IMR-90 (cell line): ENCODE measurements at regions not wholly inside any gene's neighbourhood (a gene's known extent, or its start where the extent isn't known, plus 50 kb on each side); places are given as distances from the start of the nearest gene placed in this dataset.
A peak's percentile ranks its signal among the peaks of the same experiment; 100 is the strongest.

ENCODE experiments used
- ATAC-seq: fragments of 200-7000 bp; cut with Tn5 transposase; 2 replicates; pipeline ENCODE4 v1.9.1; 2020; ENCODE audit warnings: low read depth, mild to moderate bottlenecking, moderate library complexity
- BruUV-seq: library from RNA; stranded (reverse); fragments of 400-500 nt; replicated peaks from 2 replicates; lab custom pipeline; 2021; lab: Mats Ljungman, UMichigan
- CTCF ChIA-PET: fragments of 300-600 bp; formaldehyde crosslinking; extraction: SDS; loops from one replicate; lab custom pipeline; 2021; ENCODE audit warnings: antibody characterized with exemption; lab: Yijun Ruan, JAX
- POLR2A ChIA-PET: fragments of 300-600 bp; sonication (Branson Sonifier 250); formaldehyde crosslinking; loops from one replicate; lab custom pipeline; 2022; ENCODE audit warnings: antibody characterized with exemption; ENCODE audit not compliant: unreplicated experiment; lab: Charles Lee
- DNase-seq: peaks from one replicate; pipeline ENCODE4 v3.0.0; 2013
- H2AFZ ChIP-seq: replicated peaks from 2 replicates; pipeline ENCODE3; 2013; ENCODE audit warnings: low read length, mild to moderate bottlenecking; ENCODE audit not compliant: poor library complexity
- H2AK5ac ChIP-seq: 2 replicates; pipeline ENCODE4 v1.6.1; 2013; ENCODE audit warnings: low read depth, low read length, inconsistent platforms
- H2AK9ac ChIP-seq: replicated peaks from 2 replicates; pipeline ENCODE3; 2013; ENCODE audit warnings: mild to moderate bottlenecking, low read depth, low read length, moderate library complexity; ENCODE audit not compliant: poor library complexity
- H2BK120ac ChIP-seq: 2 replicates; pipeline ENCODE4 v1.6.1; 2013; ENCODE audit warnings: low read depth, low read length, inconsistent platforms
- H2BK15ac ChIP-seq: 3 replicates; pipeline ENCODE4 v1.6.1; 2013; ENCODE audit warnings: low read depth, low read length, inconsistent platforms
- H2BK20ac ChIP-seq: 2 replicates; pipeline ENCODE4 v1.6.1; 2013; ENCODE audit warnings: low read depth, mild to moderate bottlenecking, inconsistent platforms, low read length, moderate library complexity
- H2BK5ac ChIP-seq: 2 replicates; pipeline ENCODE4 v1.6.1; 2013; ENCODE audit warnings: mild to moderate bottlenecking, low read depth, low read length, inconsistent platforms; ENCODE audit not compliant: poor library complexity, severe bottlenecking
- H3K14ac ChIP-seq: replicated peaks from 2 replicates; pipeline ENCODE4 v1.6.1; 2013; ENCODE audit warnings: low read depth, low read length, inconsistent platforms
- H3K18ac ChIP-seq: 2 replicates; pipeline ENCODE4 v1.6.1; 2013; ENCODE audit warnings: low read depth, low read length, control low read depth
- H3K23ac ChIP-seq: 2 replicates; pipeline ENCODE4 v1.6.1; 2013; ENCODE audit warnings: low read depth, low read length, inconsistent platforms
- H3K27ac ChIP-seq: 2 replicates; pipeline ENCODE4 v1.5.1; 2013; ENCODE audit warnings: mild to moderate bottlenecking, control low read depth, low read length; ENCODE audit not compliant: insufficient read depth
- H3K27me3 ChIP-seq: 2 replicates; pipeline ENCODE4 v1.6.1; 2013; ENCODE audit warnings: low read length; ENCODE audit not compliant: control insufficient read depth, insufficient read depth
- H3K36me3 ChIP-seq: 2 replicates; pipeline ENCODE4 v1.6.1; 2013; ENCODE audit warnings: low read length, mixed read lengths; ENCODE audit not compliant: control insufficient read depth, insufficient read depth
- H3K4ac ChIP-seq: 2 replicates; pipeline ENCODE4 v1.6.1; 2013; ENCODE audit warnings: low read depth, low read length, inconsistent platforms
- H3K4me1 ChIP-seq: 2 replicates; pipeline ENCODE4 v1.6.1; 2013; ENCODE audit warnings: low read length, mixed read lengths; ENCODE audit not compliant: control insufficient read depth, insufficient read depth
- H3K4me2 ChIP-seq: 2 replicates; pipeline ENCODE4 v1.6.1; 2013; ENCODE audit warnings: low read depth, mild to moderate bottlenecking, control low read depth, low read length, moderate library complexity
- H3K4me3 ChIP-seq: 2 replicates; pipeline ENCODE4 v1.5.1; 2013; ENCODE audit warnings: low read depth, mild to moderate bottlenecking, control low read depth, low read length, moderate library complexity; ENCODE audit not compliant: insufficient read depth
- H3K56ac ChIP-seq: 2 replicates; pipeline ENCODE4 v1.6.1; 2013; ENCODE audit warnings: low read length, inconsistent platforms; ENCODE audit not compliant: insufficient read depth; ENCODE audit errors: extremely low read depth
- H3K79me1 ChIP-seq, 2 experiments: 2 replicates each; pipeline ENCODE4 v1.6.1; 2013; ENCODE audit warnings: low read length in 2 of 2, inconsistent platforms in 1 of 2, low read depth in 1 of 2
- H3K9ac ChIP-seq: 2 replicates; pipeline ENCODE4 v1.6.1; 2013; ENCODE audit warnings: low read depth, low read length, control low read depth
- H3K9me1 ChIP-seq: 2 replicates; pipeline ENCODE4 v1.6.1; 2013; ENCODE audit warnings: low read length, inconsistent platforms; ENCODE audit not compliant: insufficient read depth
- H3K9me3 ChIP-seq: 2 replicates; pipeline ENCODE4 v1.6.1; 2013; ENCODE audit warnings: low read length; ENCODE audit not compliant: control insufficient read depth, insufficient read depth
- H4K20me1 ChIP-seq: 2 replicates; pipeline ENCODE4 v1.6.1; 2013; ENCODE audit warnings: low read length, inconsistent platforms; ENCODE audit not compliant: insufficient read depth
- H4K5ac ChIP-seq: 2 replicates; pipeline ENCODE4 v1.6.1; 2013; ENCODE audit warnings: mild to moderate bottlenecking, low read depth, low read length, control low read depth
- H4K8ac ChIP-seq, 2 experiments: 2 replicates each; pipeline ENCODE4 v1.6.1; 2013; ENCODE audit warnings: low read depth in 2 of 2, low read length in 2 of 2, control low read depth in 1 of 2, inconsistent platforms in 1 of 2
- H4K91ac ChIP-seq: 2 replicates; pipeline ENCODE4 v1.6.1; 2013; ENCODE audit warnings: low read depth, low read length, inconsistent platforms; ENCODE audit not compliant: insufficient read depth
- CEBPB ChIP-seq: IDR thresholded peaks from 2 replicates; pipeline ENCODE4 v1.6.1; 2012; ENCODE audit warnings: low read depth, low read length, improper control_type of control experiment
- CHD1 ChIP-seq: IDR thresholded peaks from 2 replicates; pipeline ENCODE4 v1.6.1; 2012; ENCODE audit warnings: low read depth, low read length, improper control_type of control experiment
- MXI1 ChIP-seq: IDR thresholded peaks from 2 replicates; pipeline ENCODE4 v1.6.1; 2012; ENCODE audit warnings: low read depth, mild to moderate bottlenecking, low read length, moderate library complexity, borderline replicate concordance
- RFX5 ChIP-seq: IDR thresholded peaks from 2 replicates; pipeline ENCODE4 v1.8.0; 2012; ENCODE audit warnings: low read depth, mild to moderate bottlenecking, low read length, moderate library complexity
- SMC3 ChIP-seq: fragments of 150-350 bp; IDR thresholded peaks from 2 replicates; pipeline ENCODE4 v1.6.1; 2016; ENCODE audit warnings: low read depth, mild to moderate bottlenecking, antibody characterized with exemption, low read length, moderate library complexity
- USF2 ChIP-seq: fragments of 150-350 bp; IDR thresholded peaks from 2 replicates; pipeline ENCODE4 v1.6.1; 2017; ENCODE audit warnings: mild to moderate bottlenecking, antibody characterized with exemption, low read length, low read depth
- WGBS, 2 experiments: methylation state at CpG; one replicate each; pipeline versions ENCODE4 v1.1.5 to v1.1.7; 2013; ENCODE audit warnings: missing lambda C conversion rate in 2 of 2; ENCODE audit not compliant: insufficient read length in 1 of 2; ENCODE audit errors: extremely low coverage in 2 of 2; 5-methylcytosine and 5-hydroxymethylcytosine counted together
- dilution Hi-C: fragments of 300-500 bp; cut with HindIII; formaldehyde crosslinking; loops from one replicate; pipeline ENCODE4 v1.14.3; 2018; ENCODE audit warnings: low sequenced_read_pairs; ENCODE audit not compliant: unreplicated experiment
- in situ Hi-C: fragments of 300-500 bp; cut with MboI; formaldehyde crosslinking; loops from 3 replicates; pipeline ENCODE4 v1.14.3; 2019; ENCODE audit warnings: low sequenced_read_pairs, inconsistent platforms, mixed read lengths
- intact Hi-C: fragments of 100-400 bp; cut with micrococcal nuclease; formaldehyde crosslinking; loops from 2 replicates; pipeline ENCODE4 v1.10.0; 2022

GRCh38 chr16:86126891-86127290, 227.9 kb downstream of the IRF8 start:
- H3K79me1 ChIP-seq: no peaks in the 10 kb centered on the region
- ATAC-seq (no peak), DNase-seq (no peak)
- H3K27me3 ChIP-seq: peaks cover 6% of the 10 kb centered on the region
- no peak overlapping the region for H3K27ac ChIP-seq
- no peak overlapping the region for H4K91ac ChIP-seq
- H2AK9ac ChIP-seq: peak overlapping the region; percentile 82
- H3K23ac ChIP-seq: no peak overlapping the region
- no peak overlapping the region; the same call in 2 of the 3 replicates for H2BK15ac ChIP-seq
- H3K9me3 ChIP-seq: no peaks in the 10 kb centered on the region
- peaks cover 2% of the 10 kb centered on the region for H3K4me1 ChIP-seq
- no peaks in the 10 kb centered on the region for H4K20me1 ChIP-seq
- H3K9me1 ChIP-seq: 0 out of 2 replicates have a peak, but pooled peaks cover 1% of the 10 kb centered on the region
- peak overlapping the region; percentile 58 for H2AFZ ChIP-seq
- H4K8ac ChIP-seq: no peak overlapping the region
- CTCF ChIA-PET: no interaction called here
- no peak overlapping the region for H3K4me3 ChIP-seq
- H3K36me3 ChIP-seq: no peaks in the 10 kb centered on the region
- H3K4me2 ChIP-seq: no peak overlapping the region
- H3K4ac ChIP-seq: no peak overlapping the region
- no peak overlapping the region for H3K56ac ChIP-seq
- H2AK5ac ChIP-seq: 0 out of 2 replicates have a peak overlapping the region, but pooled peaks have one; percentile 18
- no peak overlapping the region for H4K5ac ChIP-seq
- dilution Hi-C loops (no loop called here), in situ Hi-C loops (no loop called here), intact Hi-C loops (no loop called here)
- no peak overlapping the region for H3K9ac ChIP-seq
- WGBS, 2 experiments: 68% methylated on average over 4 of the region's 12 CpGs; no CpG with 5 or more reads in 1 of the 2 experiments
- no TSS peak for BruUV-seq
- POLR2A ChIA-PET: no interaction called here
- no peak overlapping the region for H2BK5ac ChIP-seq
- no peak overlapping the region for H2BK20ac ChIP-seq
- H3K14ac ChIP-seq: no peak overlapping the region
- no peak for TF ChIP-seq CHD1
- TF ChIP-seq CEBPB: no peak
- TF ChIP-seq USF2: no peak
- no peak for TF ChIP-seq MXI1
- TF ChIP-seq RFX5: no peak
- no peak for TF ChIP-seq SMC3
- no peak overlapping the region for H2BK120ac ChIP-seq
- H3K18ac ChIP-seq: no peak overlapping the region
